Peyer's patch (tissue), 4 donors: ENCODE measurements at regions not wholly inside any gene's neighbourhood (a gene's known extent, or its start where the extent isn't known, plus 50 kb on each side); places are given as distances from the start of the nearest gene placed in this dataset.

Experiments used
- DNase-seq, 3 donors: peaks; one replicate each; pipeline ENCODE4 v3.0.0-alpha.2; 2017 to 2019
- H3K27ac ChIP-seq, 4 donors: fragments of 200-600 bp; sonication (generic); one replicate each; pipeline ENCODE4 v1.5.1; 2016 to 2019
- H3K27me3 ChIP-seq, 2 donors: fragments of 200-600 bp; sonication (generic); one replicate each; pipeline ENCODE4 v1.5.1; 2019
- H3K36me3 ChIP-seq, 3 donors: fragments of 200-600 bp; sonication (generic); one replicate each; pipeline ENCODE4 v1.5.1; 2016 to 2019
- H3K4me1 ChIP-seq, 4 donors: fragments of 200-600 bp; sonication (generic); one replicate each; pipeline ENCODE4 v1.5.1; 2016 to 2019
- H3K4me3 ChIP-seq, 4 donors: fragments of 200-600 bp; sonication (generic); 1 replicate in 3 of 4; 2 replicates in 1 of 4; pipeline ENCODE4 v1.5.1; 2016 to 2019; ENCODE audit warnings: mild to moderate bottlenecking in 1 of 4
- H3K9me3 ChIP-seq, 4 donors: fragments of 200-600 bp; sonication (generic); one replicate each; pipeline ENCODE4 v1.5.1; 2016 to 2019; ENCODE audit warnings: mild to moderate bottlenecking in 1 of 4
- CTCF ChIP-seq, 6 experiments: fragments of 450-650 bp in 4 of 6; fragments of 200-600 bp in 2 of 6; sonication (generic) in 1 of 6; IDR thresholded peaks; one replicate each; pipeline ENCODE4 v1.5.1; 2017 to 2019; ENCODE audit warnings: antibody characterized with exemption in 6 of 6, mild to moderate bottlenecking in 3 of 6, moderate library complexity in 1 of 6
- POLR2A ChIP-seq, 2 donors: fragments of 450-650 bp; IDR thresholded peaks; one replicate each; pipeline ENCODE4 v1.5.1; 2017; ENCODE audit warnings: antibody characterized with exemption in 2 of 2, mild to moderate bottlenecking in 2 of 2, moderate library complexity in 2 of 2

GRCh38 chr5:126199467-126199866 lies 223.7 kb upstream of the GRAMD2B start:
- DNase-seq = no peak
- H3K27ac ChIP-seq = no peak overlapping the region
- H3K36me3 ChIP-seq = no peaks in the 10 kb centered on the region
- no peaks in the 10 kb centered on the region for H3K27me3 ChIP-seq
- no peaks in the 10 kb centered on the region for H3K9me3 ChIP-seq
- H3K4me3 ChIP-seq = no peak overlapping the region
- H3K4me1 ChIP-seq = no peaks in the 10 kb centered on the region
- TF ChIP-seq POLR2A (IDR thresholded peaks at IDR 0.05) (no peak), CTCF (IDR thresholded peaks at IDR 0.05) (no peak)

- Histone ChIP-seq H3K4me3 (no peak overlapping the region), H3K27me3 (no peaks in the 10 kb centered on the region), H3K27ac (no peak overlapping the region), H3K4me1 (no peaks in the 10 kb centered on the region), H3K9me3 (no peaks in the 10 kb centered on the region), H3K36me3 (no peaks in the 10 kb centered on the region)
- no peak for DNase-seq
- no peak for TF ChIP-seq POLR2A (IDR thresholded peaks at IDR 0.05)
- TF ChIP-seq CTCF (IDR thresholded peaks at IDR 0.05) = no peak
Measured at GRCh38 chr5:126208691-126209090, 214.5 kb upstream of the GRAMD2B start.

- no peak for DNase-seq
- H3K4me1 ChIP-seq = no peaks in the 10 kb centered on the region
- TF ChIP-seq CTCF (IDR thresholded peaks at IDR 0.05) (no peak), POLR2A (IDR thresholded peaks at IDR 0.05) (no peak)
- no peaks in the 10 kb centered on the region for H3K27me3 ChIP-seq
- H3K36me3 ChIP-seq = no peaks in the 10 kb centered on the region
- H3K27ac ChIP-seq = no peak overlapping the region
- no peak overlapping the region for H3K4me3 ChIP-seq
- no peaks in the 10 kb centered on the region for H3K9me3 ChIP-seq
Measured at GRCh38 chr5:126210955-126211354, 212.3 kb upstream of the GRAMD2B start.

GRCh38 chr5:126219616-126220015 lies 203.6 kb upstream of the GRAMD2B start:
- no peaks in the 10 kb centered on the region for H3K27me3 ChIP-seq
- no peaks in the 10 kb centered on the region for H3K36me3 ChIP-seq
- H3K4me1 ChIP-seq = no peaks in the 10 kb centered on the region
- no peak overlapping the region for H3K4me3 ChIP-seq
- TF ChIP-seq POLR2A (IDR thresholded peaks at IDR 0.05) (no peak), CTCF (IDR thresholded peaks at IDR 0.05) (no peak)
- DNase-seq = no peak
- no peaks in the 10 kb centered on the region for H3K9me3 ChIP-seq
- no peak overlapping the region for H3K27ac ChIP-seq

- H3K27me3 ChIP-seq = no peaks in the 10 kb centered on the region
- H3K9me3 ChIP-seq = no peaks in the 10 kb centered on the region
- no peak for DNase-seq
- H3K4me1 ChIP-seq = no peaks in the 10 kb centered on the region
- no peak overlapping the region for H3K27ac ChIP-seq
- no peaks in the 10 kb centered on the region for H3K36me3 ChIP-seq
- no peak overlapping the region for H3K4me3 ChIP-seq
- TF ChIP-seq POLR2A (IDR thresholded peaks at IDR 0.05) (no peak), CTCF (IDR thresholded peaks at IDR 0.05) (no peak)
Measured at GRCh38 chr5:126220725-126221124, 202.5 kb upstream of the GRAMD2B start.

GRCh38 chr5:126228934-126229333 lies 194.3 kb upstream of the GRAMD2B start:
- H3K27me3 ChIP-seq = no peaks in the 10 kb centered on the region
- DNase-seq = no peak
- H3K4me3 ChIP-seq = no peak overlapping the region
- H3K9me3 ChIP-seq = no peaks in the 10 kb centered on the region
- H3K36me3 ChIP-seq = no peaks in the 10 kb centered on the region
- H3K27ac ChIP-seq = no peak overlapping the region
- no peaks in the 10 kb centered on the region for H3K4me1 ChIP-seq
- TF ChIP-seq POLR2A (IDR thresholded peaks at IDR 0.05) = no peak
- TF ChIP-seq CTCF (IDR thresholded peaks at IDR 0.05) = no peak
